Muscle layer of duodenum (tissue), 2 donors: ENCODE measurements at regions not wholly inside any gene's neighbourhood (a gene's known extent, or its start where the extent isn't known, plus 50 kb on each side); places are given as distances from the start of the nearest gene placed in this dataset.

Experiments
- H3K27ac ChIP-seq: one replicate; pipeline ENCODE4 v1.7.0; 2013; ENCODE audit warnings: mild to moderate bottlenecking, low read length
- H3K27me3 ChIP-seq: one replicate; pipeline ENCODE4 v1.7.0; 2013; ENCODE audit warnings: low read depth, mild to moderate bottlenecking, control low read depth, low read length
- H3K36me3 ChIP-seq, 2 donors: one replicate each; pipeline ENCODE4 v1.7.0; 2013; ENCODE audit warnings: low read length in 2 of 2, control low read depth in 1 of 2, mild to moderate bottlenecking in 1 of 2; ENCODE audit not compliant: insufficient read depth in 2 of 2, control insufficient read depth in 1 of 2
- H3K4me1 ChIP-seq, 2 donors: one replicate each; pipeline ENCODE4 v1.7.0; 2013; ENCODE audit warnings: low read length in 2 of 2, mild to moderate bottlenecking in 2 of 2, control low read depth in 1 of 2, moderate library complexity in 1 of 2; ENCODE audit not compliant: insufficient read depth in 2 of 2, control insufficient read depth in 1 of 2
- H3K4me3 ChIP-seq, 2 donors: one replicate each; pipeline ENCODE4 v1.7.0; 2013; ENCODE audit warnings: low read length in 2 of 2, low read depth in 1 of 2, mild to moderate bottlenecking in 1 of 2
- H3K9me3 ChIP-seq, 2 donors: one replicate each; pipeline ENCODE4 v1.7.0; 2013; ENCODE audit warnings: low read length in 2 of 2, control low read depth in 1 of 2, mild to moderate bottlenecking in 1 of 2; ENCODE audit not compliant: control insufficient read depth in 1 of 2
- donor health status: healthy.

DNA sequence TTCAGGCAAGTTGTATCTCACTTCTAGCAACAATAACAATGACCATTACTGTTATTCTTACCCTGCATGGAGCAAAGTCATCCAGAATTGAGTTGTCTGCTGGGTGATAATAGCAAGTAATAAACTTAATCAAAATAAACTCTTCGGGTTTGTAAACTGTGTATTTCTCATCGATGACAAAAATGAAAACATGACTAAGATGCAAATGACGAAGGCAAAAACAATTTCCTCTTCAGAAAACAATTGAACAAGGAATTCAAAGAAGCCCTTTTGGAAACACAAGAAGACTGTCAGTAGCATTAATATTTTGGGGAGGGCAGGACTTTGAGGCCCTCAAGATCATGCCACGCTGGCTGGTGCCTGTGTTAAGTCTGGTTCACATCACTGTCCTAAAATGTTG is 232.0 kb downstream of the BTG1 start:
- Histone ChIP-seq H3K4me1 (no peaks in the 10 kb centered on the region), H3K4me3 (no peak overlapping the region), H3K27ac (no peak overlapping the region), H3K27me3 (no peaks in the 10 kb centered on the region), H3K36me3 (no peaks in the 10 kb centered on the region), H3K9me3 (no peaks in the 10 kb centered on the region)

GRCh38 chr12:91913124-91913523 is 232.5 kb downstream of the BTG1 start:
- no peaks in the 10 kb centered on the region for H3K4me1 ChIP-seq
- H3K9me3 ChIP-seq: no peaks in the 10 kb centered on the region
- no peak overlapping the region for H3K4me3 ChIP-seq
- no peak overlapping the region for H3K27ac ChIP-seq
- no peaks in the 10 kb centered on the region for H3K27me3 ChIP-seq
- no peaks in the 10 kb centered on the region for H3K36me3 ChIP-seq

DNA sequence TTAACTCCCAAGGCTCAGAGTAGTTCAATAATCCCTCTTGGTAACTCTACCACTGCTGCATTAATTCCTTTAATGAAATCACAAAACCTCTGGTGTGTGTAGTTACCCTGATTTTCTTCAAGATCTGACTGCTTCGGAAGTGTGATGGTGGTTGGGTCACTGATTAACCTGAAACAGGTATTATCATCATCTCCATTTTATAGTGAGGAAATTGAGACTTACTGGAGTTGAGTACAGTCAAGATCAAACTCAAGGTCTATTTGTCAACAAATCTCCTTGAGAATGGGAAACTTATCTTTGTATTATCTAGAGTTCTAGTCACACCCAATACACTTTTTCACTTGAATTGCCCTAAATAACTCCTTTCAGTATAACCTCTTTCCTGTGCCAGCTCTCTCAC is 233.5 kb downstream of the BTG1 start:
- no peak overlapping the region for H3K4me3 ChIP-seq
- no peak overlapping the region for H3K27ac ChIP-seq
- H3K4me1 ChIP-seq: no peaks in the 10 kb centered on the region
- H3K9me3 ChIP-seq: no peaks in the 10 kb centered on the region
- no peaks in the 10 kb centered on the region for H3K36me3 ChIP-seq
- no peaks in the 10 kb centered on the region for H3K27me3 ChIP-seq

DNA sequence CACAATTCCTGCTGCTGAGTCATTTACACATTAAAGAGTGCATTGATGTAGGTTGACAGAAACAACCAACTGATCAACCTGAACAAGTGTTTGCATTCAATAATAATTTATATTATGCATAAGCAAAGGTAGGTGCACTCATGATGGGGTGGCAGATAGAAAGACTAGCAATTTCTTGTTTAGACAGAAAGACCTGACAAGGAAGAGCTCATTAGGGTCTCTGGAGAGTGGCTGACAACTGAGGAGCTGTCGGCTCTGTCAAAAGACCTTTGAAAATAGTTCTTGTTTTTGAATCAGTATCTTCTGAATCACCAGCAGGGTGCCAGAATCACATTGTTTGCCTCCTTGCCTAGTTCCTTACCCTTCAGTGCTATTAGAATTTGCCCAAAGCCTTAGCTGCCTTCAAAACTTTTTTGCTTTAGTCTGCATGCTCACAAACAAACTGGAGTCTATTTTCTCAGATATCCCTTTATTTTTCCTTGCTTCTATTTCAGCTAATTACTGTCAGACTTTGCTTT is 234.7 kb downstream of the BTG1 start:
- Histone ChIP-seq H3K36me3 (no peaks in the 10 kb centered on the region), H3K4me3 (no peak overlapping the region), H3K27me3 (no peaks in the 10 kb centered on the region), H3K27ac (no peak overlapping the region), H3K4me1 (no peaks in the 10 kb centered on the region), H3K9me3 (no peaks in the 10 kb centered on the region)

- Histone ChIP-seq H3K4me3 (no peak overlapping the region), H3K27me3 (no peaks in the 10 kb centered on the region), H3K36me3 (no peaks in the 10 kb centered on the region), H3K9me3 (peaks cover 0 to 4% of the 10 kb centered on the region in 2 donors), H3K27ac (no peak overlapping the region), H3K4me1 (no peaks in the 10 kb centered on the region)
Measured at GRCh38 chr12:91902860-91903683, 242.6 kb downstream of the BTG1 start.

GRCh38 chr12:91901381-91902074 is 244.1 kb downstream of the BTG1 start:
- H3K9me3 ChIP-seq: peaks cover 0 to 4% of the 10 kb centered on the region in 2 donors
- no peak overlapping the region for H3K4me3 ChIP-seq
- H3K27me3 ChIP-seq: no peaks in the 10 kb centered on the region
- H3K27ac ChIP-seq: no peak overlapping the region
- H3K4me1 ChIP-seq: peaks cover 0 to 3% of the 10 kb centered on the region in 2 donors
- H3K36me3 ChIP-seq: no peaks in the 10 kb centered on the region

DNA sequence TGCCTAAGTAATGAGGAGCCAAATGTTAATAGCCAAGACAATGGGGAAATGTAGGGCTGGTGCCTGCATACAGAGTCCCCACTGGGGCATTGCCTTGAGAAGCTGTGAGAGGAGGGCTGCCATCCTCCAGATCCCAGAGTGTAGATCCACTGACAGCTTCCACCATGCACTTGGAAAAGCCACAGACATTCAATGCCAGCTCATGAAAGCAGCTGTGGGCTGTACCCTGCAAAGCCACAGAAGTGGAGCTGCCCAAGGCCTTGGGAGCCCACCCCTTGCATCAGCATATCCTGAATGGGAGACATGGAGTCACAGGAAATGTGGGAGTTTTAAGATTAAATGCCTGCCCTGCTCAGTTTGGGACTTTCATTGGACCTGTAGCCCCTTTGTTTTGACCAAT is 244.7 kb downstream of the BTG1 start:
- no peaks in the 10 kb centered on the region for H3K27me3 ChIP-seq
- peaks cover 0 to 3% of the 10 kb centered on the region in 2 donors for H3K4me1 ChIP-seq
- H3K4me3 ChIP-seq: no peak overlapping the region
- H3K9me3 ChIP-seq: peaks cover 0 to 4% of the 10 kb centered on the region in 2 donors
- no peak overlapping the region for H3K27ac ChIP-seq
- no peaks in the 10 kb centered on the region for H3K36me3 ChIP-seq

DNA sequence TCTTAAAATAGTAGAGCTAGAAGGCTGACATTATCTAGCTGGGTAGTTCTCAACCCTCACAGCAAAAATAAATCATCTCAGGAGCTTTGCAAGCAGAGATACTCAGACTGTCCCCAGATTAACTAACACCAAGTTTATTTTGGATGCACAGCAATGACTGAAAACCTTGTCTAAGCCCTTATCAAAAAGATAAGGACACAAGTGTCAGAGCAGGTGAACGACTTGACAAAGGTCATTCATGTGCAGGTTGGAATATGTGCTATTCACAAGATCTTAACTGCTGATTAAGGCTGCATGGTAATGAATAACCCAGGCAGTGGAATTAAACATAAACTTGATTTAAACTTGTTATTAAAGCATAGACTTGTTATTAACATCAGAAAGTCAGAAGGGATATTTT is 246.6 kb downstream of the BTG1 start:
- Histone ChIP-seq H3K36me3 (no peaks in the 10 kb centered on the region), H3K4me1 (peaks cover 0 to 3% of the 10 kb centered on the region in 2 donors), H3K9me3 (peaks cover 0 to 4% of the 10 kb centered on the region in 2 donors), H3K4me3 (no peak overlapping the region), H3K27me3 (no peaks in the 10 kb centered on the region), H3K27ac (no peak overlapping the region)

GRCh38 chr12:91897025-91897515 is 248.6 kb downstream of the BTG1 start:
- no peaks in the 10 kb centered on the region for H3K36me3 ChIP-seq
- H3K9me3 ChIP-seq: no peaks in the 10 kb centered on the region
- no peak overlapping the region for H3K27ac ChIP-seq
- no peak overlapping the region for H3K4me3 ChIP-seq
- no peaks in the 10 kb centered on the region for H3K27me3 ChIP-seq
- H3K4me1 ChIP-seq: peaks cover 0 to 3% of the 10 kb centered on the region in 2 donors

DNA sequence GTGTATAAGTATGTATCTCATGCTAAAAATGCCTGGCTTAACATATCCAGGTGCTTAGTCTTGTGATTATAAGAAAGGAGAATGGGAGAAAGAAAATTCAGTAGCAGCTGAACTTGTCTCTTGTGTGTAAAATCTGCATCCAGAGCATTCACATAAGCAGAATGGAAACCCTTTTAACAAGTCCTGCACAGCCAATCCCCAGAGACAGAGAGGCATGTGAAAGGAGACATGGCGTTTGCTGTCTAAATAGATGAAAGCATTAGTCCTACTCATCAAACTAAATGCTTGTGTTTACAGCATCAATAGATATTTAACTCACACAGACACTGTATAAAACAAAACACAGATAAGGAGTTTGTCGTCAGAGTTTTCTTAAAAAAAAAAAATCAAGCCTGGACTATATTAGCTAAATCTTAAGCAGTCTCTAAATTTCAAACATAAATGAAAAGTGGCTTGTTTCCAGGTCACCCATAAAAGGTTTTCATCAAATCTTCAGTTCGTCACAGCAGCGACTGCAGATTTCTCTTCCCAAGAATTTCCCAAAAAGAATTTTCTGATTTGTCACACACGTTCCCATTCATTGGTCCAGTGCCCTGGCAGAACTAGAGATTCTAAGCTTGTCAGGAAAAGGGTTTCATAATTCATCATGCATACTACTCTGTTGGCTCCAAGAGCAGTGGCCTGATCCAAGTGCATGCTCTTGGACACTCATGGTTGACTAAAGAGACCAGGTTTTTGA is 249.2 kb downstream of the BTG1 start:
- no peak overlapping the region for H3K27ac ChIP-seq
- H3K4me3 ChIP-seq: no peak overlapping the region
- peaks cover 0 to 3% of the 10 kb centered on the region in 2 donors for H3K4me1 ChIP-seq
- no peaks in the 10 kb centered on the region for H3K9me3 ChIP-seq
- no peaks in the 10 kb centered on the region for H3K27me3 ChIP-seq
- H3K36me3 ChIP-seq: no peaks in the 10 kb centered on the region

DNA sequence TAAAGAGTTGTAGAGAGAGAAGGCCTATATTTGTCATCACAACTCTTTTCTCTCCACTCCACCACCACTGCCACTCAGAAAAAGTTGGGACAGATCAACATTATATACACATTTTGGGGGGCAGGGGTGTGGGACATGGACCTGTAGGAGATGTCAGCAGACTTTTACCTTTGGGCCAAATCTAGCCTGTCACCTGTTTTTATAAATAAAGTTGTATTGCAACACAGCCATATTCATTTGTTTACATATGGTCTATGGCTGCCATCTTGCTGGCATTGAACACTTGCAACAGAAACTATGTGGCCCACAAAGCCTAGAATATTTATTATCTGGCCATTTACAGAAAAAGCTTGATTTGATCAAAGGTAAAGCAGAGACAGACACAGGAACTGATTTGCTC is 250.7 kb downstream of the BTG1 start:
- no peaks in the 10 kb centered on the region for H3K9me3 ChIP-seq
- no peak overlapping the region for H3K27ac ChIP-seq
- peaks cover 0 to 3% of the 10 kb centered on the region in 2 donors for H3K4me1 ChIP-seq
- H3K36me3 ChIP-seq: no peaks in the 10 kb centered on the region
- H3K4me3 ChIP-seq: no peak overlapping the region
- no peaks in the 10 kb centered on the region for H3K27me3 ChIP-seq
